CD4-positive, alpha-beta memory T cell (primary cell): ENCODE measurements at regions not wholly inside any gene's neighbourhood (a gene's known extent, or its start where the extent isn't known, plus 50 kb on each side); places are given as distances from the start of the nearest gene placed in this dataset.

ENCODE experiments used
- CTCF ChIA-PET: fragments of 350-600 bp; sonication (Branson Sonifier 250); formaldehyde crosslinking; loops from one replicate; lab custom pipeline; 2021; ENCODE audit warnings: inconsistent platforms; ENCODE audit not compliant: partially characterized antibody; lab: Charles Lee
- POLR2A ChIA-PET: fragments of 350-600 bp; sonication (Branson Sonifier 250); formaldehyde crosslinking; loops from one replicate; lab custom pipeline; 2021; ENCODE audit not compliant: partially characterized antibody; lab: Charles Lee
- DNase-seq, 5 donors: peaks; one replicate each; pipeline versions ENCODE4 v3.0.0 to v3.0.0-alpha.2; 2020 to 2022; ENCODE audit warnings: mixed read lengths in 1 of 5
- H3K27ac ChIP-seq: one replicate; pipeline ENCODE4 v1.7.0; 2013; ENCODE audit warnings: low read depth, low read length
- H3K27me3 ChIP-seq: 2 replicates; pipeline ENCODE4 v1.7.0; 2013; ENCODE audit warnings: mild to moderate bottlenecking, low read length, moderate library complexity; ENCODE audit not compliant: insufficient read depth
- H3K36me3 ChIP-seq: 2 replicates; pipeline ENCODE4 v1.7.0; 2013; ENCODE audit warnings: mild to moderate bottlenecking, low read length, moderate library complexity; ENCODE audit not compliant: insufficient read depth
- H3K4me1 ChIP-seq: 2 replicates; pipeline ENCODE4 v1.7.0; 2013; ENCODE audit warnings: mild to moderate bottlenecking, low read length, moderate library complexity; ENCODE audit not compliant: insufficient read depth
- H3K4me3 ChIP-seq, 2 donors: one replicate each; pipeline ENCODE4 v1.7.0; 2013; ENCODE audit warnings: low read length in 2 of 2, mild to moderate bottlenecking in 1 of 2
- H3K9me3 ChIP-seq, 2 donors: one replicate each; pipeline ENCODE4 v1.7.0; 2013; ENCODE audit warnings: low read length in 2 of 2, control low read depth in 1 of 2; ENCODE audit not compliant: control insufficient read depth in 1 of 2
- H3K27ac Mint-ChIP-seq, 7 donors: one replicate each; pipeline ENCODE4 v1.8.0; 2020 to 2021; ENCODE audit warnings: mixed read lengths in 7 of 7, mild to moderate bottlenecking in 6 of 7, inconsistent platforms in 3 of 7, moderate library complexity in 3 of 7
- H3K27me3 Mint-ChIP-seq, 2 donors: one replicate each; pipeline ENCODE4 v1.8.0; 2020 to 2021; ENCODE audit warnings: mixed read lengths in 2 of 2
- H3K36me3 Mint-ChIP-seq, 2 donors: one replicate each; pipeline ENCODE4 v1.8.0; 2020 to 2021; ENCODE audit warnings: mixed read lengths in 2 of 2, inconsistent platforms in 1 of 2, mild to moderate bottlenecking in 1 of 2
- H3K4me1 Mint-ChIP-seq, 4 donors: one replicate each; pipeline ENCODE4 v1.8.0; 2020 to 2021; ENCODE audit warnings: mixed read lengths in 4 of 4, mild to moderate bottlenecking in 1 of 4
- H3K4me3 Mint-ChIP-seq, 8 donors: one replicate each; pipeline ENCODE4 v1.8.0; 2020 to 2021; ENCODE audit warnings: mixed read lengths in 8 of 8, mild to moderate bottlenecking in 7 of 8, moderate library complexity in 6 of 8, inconsistent platforms in 3 of 8
- H3K9me3 Mint-ChIP-seq, 8 donors: one replicate each; pipeline ENCODE4 v1.8.0; 2020 to 2021; ENCODE audit warnings: mixed read lengths in 8 of 8, mild to moderate bottlenecking in 5 of 8, inconsistent platforms in 3 of 8, moderate library complexity in 1 of 8
- intact Hi-C: fragments of 100-400 bp; cut with micrococcal nuclease; formaldehyde crosslinking; loops from one replicate; pipeline ENCODE4 v1.15.1; 2023

- DNase-seq: no peak
- H3K4me1 Mint-ChIP-seq: peaks cover 20 to 54% (median 31%) of the 10 kb centered on the region in 4 donors
- Histone ChIP-seq H3K9me3 (no peaks in the 10 kb centered on the region), H3K4me1 (peaks cover 25% of the 10 kb centered on the region), H3K27me3 (no peaks in the 10 kb centered on the region), H3K36me3 (no peaks in the 10 kb centered on the region), H3K27ac (no peak overlapping the region), H3K4me3 (no peak overlapping the region)
- H3K27ac Mint-ChIP-seq: peak overlapping the region in 1 of 7 donors; percentile 85
- H3K9me3 Mint-ChIP-seq: no peaks in the 10 kb centered on the region
- H3K27me3 Mint-ChIP-seq: no peaks in the 10 kb centered on the region
- ChIA-PET CTCF (interaction anchor here (1.0 to 8.5 kb wide), 10 partner anchors 13 to 212 kb away, joined by 3 to 149 read pairs (median 8); partner anchors contain the start of gene DNAH7), POLR2A (interaction anchor here (0.8 to 6.5 kb wide), 6 partner anchors 12 to 201 kb away, joined by 3 to 83 read pairs (median 4); partner anchors contain the start of gene STK17B)
- H3K36me3 Mint-ChIP-seq: no peaks in the 10 kb centered on the region
- H3K4me3 Mint-ChIP-seq: peak overlapping the region in 1 of 8 donors; percentile 5
- intact Hi-C loops: loop anchor here (5.0 kb wide), 2 partner anchors 58 to 173 kb away; no protein-coding TSS in a partner anchor
Measured at GRCh38 chr2:196279541-196279940, 108.2 kb upstream of the STK17B start.

DNA sequence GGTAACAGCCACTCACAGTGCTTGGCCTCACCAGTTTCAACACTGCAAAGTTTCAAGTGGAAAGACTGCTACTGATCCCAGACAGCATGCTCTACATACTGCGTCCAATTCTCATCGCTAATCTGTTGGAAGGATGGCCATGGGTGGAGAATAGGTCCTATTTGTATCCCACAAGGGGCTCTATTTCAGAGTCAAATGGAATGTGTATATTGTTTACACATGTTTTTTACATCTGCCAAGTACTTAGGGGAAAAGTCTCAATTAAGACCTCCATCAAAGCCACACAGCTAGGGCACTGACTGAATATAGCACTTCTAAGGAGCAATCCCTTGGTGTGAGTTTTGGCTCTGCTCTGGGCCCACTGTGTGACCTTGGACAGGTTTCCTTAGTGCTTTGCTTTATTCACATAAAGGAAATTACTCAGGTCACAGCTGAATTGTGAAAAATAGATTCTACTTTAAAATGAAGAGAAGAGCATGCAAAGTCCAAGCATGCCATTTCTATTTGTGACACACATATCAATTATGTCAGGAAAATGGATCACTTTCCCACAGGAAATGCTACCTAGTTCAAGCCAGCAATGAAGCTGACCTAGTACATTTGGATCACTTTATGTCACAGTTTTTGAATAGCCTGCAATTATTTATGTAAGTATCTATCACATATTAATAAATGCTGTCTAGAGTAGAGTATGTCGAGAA lies 112.9 kb upstream of the STK17B start:
- Mint-ChIP-seq H3K36me3 (no peaks in the 10 kb centered on the region), H3K9me3 (no peaks in the 10 kb centered on the region), H3K4me1 (peaks cover 16 to 52% (median 34%) of the 10 kb centered on the region in 4 donors), H3K27ac (peak overlapping the region in 2 of 7 donors; percentile 4 to 75), H3K4me3 (peak overlapping the region in 4 of 8 donors; percentile 7 to 74 (median 41)), H3K27me3 (no peaks in the 10 kb centered on the region)
- H3K27me3 ChIP-seq: no peaks in the 10 kb centered on the region
- no peaks in the 10 kb centered on the region for H3K9me3 ChIP-seq
- peaks cover 20% of the 10 kb centered on the region for H3K4me1 ChIP-seq
- no peak overlapping the region for H3K4me3 ChIP-seq
- no peaks in the 10 kb centered on the region for H3K36me3 ChIP-seq
- CTCF ChIA-PET: interaction anchor here (0.6 to 2.0 kb wide), 3 partner anchors 7 to 168 kb away, joined by 3 to 9 read pairs (median 3); no protein-coding TSS in a partner anchor
- H3K27ac ChIP-seq: no peak overlapping the region
- POLR2A ChIA-PET: no interaction called here
- no peak for DNase-seq
- intact Hi-C loops: no loop called here

- no peak overlapping the region for H3K27ac ChIP-seq
- no peaks in the 10 kb centered on the region for H3K27me3 ChIP-seq
- no peak for DNase-seq
- H3K9me3 ChIP-seq: no peaks in the 10 kb centered on the region
- H3K4me3 ChIP-seq: no peak overlapping the region
- no peaks in the 10 kb centered on the region for H3K9me3 Mint-ChIP-seq
- peak overlapping the region in 4 of 7 donors; percentile 73 to 89 (median 81) for H3K27ac Mint-ChIP-seq
- no peaks in the 10 kb centered on the region for H3K36me3 Mint-ChIP-seq
- CTCF ChIA-PET: interaction anchor here (0.6 to 2.0 kb wide), 6 partner anchors 8 to 216 kb away, joined by 3 to 9 read pairs (median 4); partner anchors contain the start of gene DNAH7
- H3K4me1 ChIP-seq: peaks cover 26% of the 10 kb centered on the region
- POLR2A ChIA-PET: interaction anchor here (0.7 to 2.5 kb wide), 2 partner anchors 11 to 25 kb away, joined by 5 read pairs; no protein-coding TSS in a partner anchor
- no peaks in the 10 kb centered on the region for H3K27me3 Mint-ChIP-seq
- intact Hi-C loops: loop anchor here (5.0 kb wide), 1 partner anchor 218 kb away; the partner anchor contains the start of gene DNAH7
- peaks cover 16 to 52% (median 35%) of the 10 kb centered on the region in 4 donors for H3K4me1 Mint-ChIP-seq
- no peaks in the 10 kb centered on the region for H3K36me3 ChIP-seq
- H3K4me3 Mint-ChIP-seq: peak overlapping the region in 7 of 8 donors; percentile 27 to 81 (median 72)
Measured at GRCh38 chr2:196284866-196285557, 113.6 kb upstream of the STK17B start.

DNA sequence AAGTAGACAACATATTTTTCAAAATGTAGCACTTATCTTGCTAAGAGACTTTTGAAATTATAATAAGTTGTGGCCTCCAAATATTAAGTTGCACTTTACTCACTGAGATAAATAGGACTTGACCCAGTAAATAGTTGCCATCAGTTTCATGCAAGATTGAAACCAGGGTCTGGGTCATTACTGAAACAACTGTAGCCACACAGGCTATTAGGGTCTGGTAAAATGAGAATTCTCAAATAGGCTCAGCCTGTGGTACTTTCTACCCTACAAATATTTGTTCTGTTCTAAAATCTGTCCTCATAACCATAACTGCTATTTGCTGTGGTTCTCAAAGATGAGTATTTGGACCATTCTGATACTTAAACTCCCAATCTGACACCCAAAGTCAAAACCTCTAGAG lies 115.4 kb upstream of the STK17B start:
- H3K4me1 Mint-ChIP-seq: peaks cover 19 to 69% (median 50%) of the 10 kb centered on the region in 4 donors
- no peaks in the 10 kb centered on the region for H3K27me3 ChIP-seq
- ChIA-PET POLR2A (interaction anchor here (2.5 kb wide), 1 partner anchor 27 kb away, joined by 5 read pairs; no protein-coding TSS in a partner anchor), CTCF (no interaction called here)
- intact Hi-C loops: loop anchor here (5.0 kb wide), 1 partner anchor 220 kb away; the partner anchor contains the start of gene DNAH7
- H3K9me3 ChIP-seq: no peaks in the 10 kb centered on the region
- H3K27ac ChIP-seq: no peak overlapping the region
- peaks cover 41% of the 10 kb centered on the region for H3K4me1 ChIP-seq
- H3K36me3 Mint-ChIP-seq: no peaks in the 10 kb centered on the region
- H3K4me3 Mint-ChIP-seq: peak overlapping the region in 1 of 8 donors; percentile 40
- H3K4me3 ChIP-seq: no peak overlapping the region
- H3K27ac Mint-ChIP-seq: peak overlapping the region in 3 of 7 donors; percentile 24 to 57 (median 49)
- no peaks in the 10 kb centered on the region for H3K27me3 Mint-ChIP-seq
- no peaks in the 10 kb centered on the region for H3K9me3 Mint-ChIP-seq
- no peak for DNase-seq
- no peaks in the 10 kb centered on the region for H3K36me3 ChIP-seq

- Mint-ChIP-seq H3K4me3 (peak overlapping the region in 4 of 8 donors; percentile 20 to 62 (median 40)), H3K36me3 (no peaks in the 10 kb centered on the region), H3K27me3 (no peaks in the 10 kb centered on the region), H3K9me3 (no peaks in the 10 kb centered on the region), H3K4me1 (peaks cover 23 to 76% (median 54%) of the 10 kb centered on the region in 4 donors), H3K27ac (peak overlapping the region in 3 of 7 donors; percentile 11 to 84 (median 33))
- ChIA-PET POLR2A (interaction anchor here (2.5 kb wide), 1 partner anchor 28 kb away, joined by 5 read pairs; no protein-coding TSS in a partner anchor), CTCF (no interaction called here)
- H3K27me3 ChIP-seq: no peaks in the 10 kb centered on the region
- H3K36me3 ChIP-seq: no peaks in the 10 kb centered on the region
- H3K27ac ChIP-seq: no peak overlapping the region
- intact Hi-C loops: loop anchor here (5.0 kb wide), 1 partner anchor 220 kb away; the partner anchor contains the start of gene DNAH7
- peaks cover 48% of the 10 kb centered on the region for H3K4me1 ChIP-seq
- no peak overlapping the region for H3K4me3 ChIP-seq
- no peak for DNase-seq
- H3K9me3 ChIP-seq: no peaks in the 10 kb centered on the region
Measured at GRCh38 chr2:196287523-196287922, 116.1 kb upstream of the STK17B start.

GRCh38 chr2:196288006-196288538 lies 116.7 kb upstream of the STK17B start:
- H3K9me3 ChIP-seq: no peaks in the 10 kb centered on the region
- no peaks in the 10 kb centered on the region for H3K27me3 Mint-ChIP-seq
- H3K4me1 Mint-ChIP-seq: peaks cover 25 to 78% (median 56%) of the 10 kb centered on the region in 4 donors
- H3K36me3 Mint-ChIP-seq: no peaks in the 10 kb centered on the region
- H3K4me1 ChIP-seq: peaks cover 49% of the 10 kb centered on the region
- peak overlapping the region; percentile 3 to 80 (median 64) for H3K4me3 Mint-ChIP-seq
- no peaks in the 10 kb centered on the region for H3K27me3 ChIP-seq
- H3K36me3 ChIP-seq: no peaks in the 10 kb centered on the region
- ChIA-PET CTCF (interaction anchor here (2.7 kb wide), 1 partner anchor 221 kb away, joined by 11 read pairs; the partner anchor contains the start of gene DNAH7), POLR2A (no interaction called here)
- H3K27ac Mint-ChIP-seq: peak overlapping the region in 4 of 7 donors; percentile 12 to 76 (median 56)
- H3K4me3 ChIP-seq: no peak overlapping the region
- DNase-seq: no peak
- H3K9me3 Mint-ChIP-seq: no peaks in the 10 kb centered on the region
- H3K27ac ChIP-seq: no peak overlapping the region
- intact Hi-C loops: loop anchor here (5.0 kb wide), 1 partner anchor 221 kb away; the partner anchor contains the start of gene DNAH7
